ENCODE measurements at regions not wholly inside any gene's neighbourhood (a gene's known extent, or its start where the extent isn't known, plus 50 kb on each side); places are given as distances from the start of the nearest gene placed in this dataset.
"Not testable (repeated sequence)": the region's sequence is repeated elsewhere in the genome, so short reads cannot be mapped to it uniquely, and the experiment has no call there.

DNA sequence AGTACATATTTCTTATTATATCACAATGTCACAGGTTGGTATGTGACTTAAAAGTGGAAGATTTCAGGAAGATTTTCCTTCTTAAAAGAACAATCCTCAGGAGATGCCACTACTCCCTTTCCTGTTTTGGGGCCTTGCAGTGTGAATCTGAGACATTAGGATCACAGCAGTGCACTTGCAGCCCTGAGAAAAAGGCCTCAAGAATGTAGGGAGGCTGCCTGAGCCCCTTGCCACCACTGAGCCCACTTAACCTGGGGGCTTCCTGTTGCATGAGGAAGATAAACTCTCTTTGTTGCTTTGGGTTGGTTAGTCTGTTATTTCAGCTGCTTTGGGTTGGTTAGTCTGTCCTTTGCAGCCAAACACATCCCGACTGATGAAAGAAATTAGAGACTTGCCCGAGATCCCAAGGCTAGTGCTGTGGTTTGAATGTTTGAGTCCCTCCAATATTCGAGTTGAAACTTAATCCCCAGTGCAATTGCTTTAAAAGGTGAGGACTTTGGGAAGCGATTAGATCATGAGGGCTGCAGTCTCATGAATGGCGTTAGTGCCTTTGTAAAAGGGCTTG, 151.3 kb upstream of the SP4 start:
- DNase-seq (ENCODE audit: extremely low spot score, insufficient read length, low read depth) (no peak), FAIRE-seq (no peak)

GRCh38 chr7:21278944-21279343, 148.9 kb upstream of the SP4 start:
- DNase-seq (ENCODE audit: extremely low spot score, insufficient read length, low read depth) (no peak), FAIRE-seq (no peak)

DNA sequence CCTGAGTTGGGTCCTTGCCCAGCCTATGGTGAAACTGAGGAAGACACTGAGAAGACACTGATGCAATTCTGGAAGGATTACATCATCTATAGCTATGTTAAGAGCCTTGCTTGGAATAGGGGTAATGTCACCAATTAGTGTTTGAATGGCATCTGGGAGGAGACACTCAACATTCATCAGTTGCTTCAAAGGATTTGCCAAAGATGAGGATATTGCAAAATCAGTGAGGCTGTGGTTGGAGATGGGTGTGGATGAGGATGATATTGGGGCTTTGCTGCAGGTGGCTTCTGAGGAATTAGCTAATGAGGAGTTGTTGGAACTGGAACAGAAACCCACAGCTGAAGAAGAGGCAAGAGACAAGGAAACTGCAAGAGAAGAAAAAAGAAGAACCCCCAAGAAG, 146.7 kb upstream of the SP4 start:
- FAIRE-seq (no peak), DNase-seq (ENCODE audit: extremely low spot score, insufficient read length, low read depth) (no peak)

DNA sequence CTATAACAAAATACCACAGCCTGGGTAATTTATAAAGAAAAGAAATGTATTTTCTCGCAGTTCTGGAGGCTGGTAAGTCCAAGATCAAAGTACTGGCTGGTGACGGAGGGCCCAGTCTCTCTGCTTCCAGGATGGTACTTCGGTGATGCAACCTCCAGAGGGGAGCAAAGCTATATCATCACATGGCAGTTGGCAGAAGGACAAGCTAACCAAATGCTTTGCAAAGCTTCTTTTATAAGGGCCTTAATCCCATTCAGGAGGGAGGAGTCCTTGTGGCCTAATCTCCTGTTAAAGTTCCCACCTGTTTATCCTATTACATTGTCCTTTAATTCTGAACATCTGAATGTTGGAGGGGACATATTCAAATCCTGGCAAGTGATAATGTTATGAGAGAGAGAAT, 134.1 kb upstream of the SP4 start:
- DNase-seq (ENCODE audit: extremely low spot score, insufficient read length, low read depth) = no peak
- no peak for FAIRE-seq

DNA sequence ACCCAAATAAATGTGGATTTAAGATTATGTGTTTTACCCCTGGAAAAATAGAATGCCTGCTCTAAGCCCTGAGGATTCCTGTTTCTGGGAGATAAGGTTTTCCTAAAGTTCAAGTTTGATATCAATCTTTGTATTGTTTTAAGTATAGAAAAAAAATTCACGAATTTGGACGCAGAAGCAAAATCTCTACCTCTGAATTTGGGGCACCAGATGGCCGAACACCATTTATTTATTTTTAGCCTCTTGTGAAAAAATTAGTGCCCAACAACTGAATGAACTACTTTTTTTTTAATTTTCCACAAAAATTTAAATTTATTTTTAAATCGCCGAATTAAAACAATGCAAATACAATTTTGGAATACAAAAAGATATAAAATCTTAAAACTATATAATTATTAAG, 128.1 kb upstream of the SP4 start:
- DNase-seq (ENCODE audit: extremely low spot score, insufficient read length, low read depth) (no peak), FAIRE-seq (no peak)

GRCh38 chr7:21300692-21301091, 127.2 kb upstream of the SP4 start:
- DNase-seq (ENCODE audit: extremely low spot score, insufficient read length, low read depth) = no peak
- FAIRE-seq = no peak

DNA sequence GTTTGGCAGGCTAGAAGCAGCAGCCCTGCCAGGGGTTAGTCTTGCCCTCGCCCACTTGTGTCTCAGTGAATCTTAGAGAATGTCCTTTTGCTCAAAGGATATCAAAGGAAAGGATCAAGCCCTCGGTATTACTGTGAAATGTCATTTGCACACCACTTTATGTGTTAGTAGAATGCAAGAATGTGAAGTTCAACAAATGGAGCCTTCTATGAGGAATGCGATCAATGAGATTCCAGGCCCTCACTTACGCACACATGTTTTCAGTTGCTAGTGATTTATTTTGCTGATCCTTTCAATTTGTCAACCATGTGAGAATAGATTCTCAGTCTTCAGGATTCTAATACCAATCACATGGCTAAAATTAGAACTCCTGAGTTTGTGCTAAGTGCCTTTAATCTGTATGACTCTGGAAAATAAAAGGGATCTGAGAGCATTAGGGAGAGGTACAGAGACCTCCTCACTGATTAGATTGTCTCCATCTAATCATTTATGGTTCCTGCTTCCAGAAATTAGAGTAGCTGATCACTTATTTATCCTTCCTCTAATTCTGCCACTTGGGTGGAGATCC, 123.0 kb upstream of the SP4 start:
- DNase-seq (ENCODE audit: extremely low spot score, insufficient read length, low read depth) (no peak), FAIRE-seq (no peak)

GRCh38 chr7:21305455-21306235, 122.2 kb upstream of the SP4 start:
- DNase-seq (ENCODE audit: extremely low spot score, insufficient read length, low read depth) (no peak), FAIRE-seq (no peak)

DNA sequence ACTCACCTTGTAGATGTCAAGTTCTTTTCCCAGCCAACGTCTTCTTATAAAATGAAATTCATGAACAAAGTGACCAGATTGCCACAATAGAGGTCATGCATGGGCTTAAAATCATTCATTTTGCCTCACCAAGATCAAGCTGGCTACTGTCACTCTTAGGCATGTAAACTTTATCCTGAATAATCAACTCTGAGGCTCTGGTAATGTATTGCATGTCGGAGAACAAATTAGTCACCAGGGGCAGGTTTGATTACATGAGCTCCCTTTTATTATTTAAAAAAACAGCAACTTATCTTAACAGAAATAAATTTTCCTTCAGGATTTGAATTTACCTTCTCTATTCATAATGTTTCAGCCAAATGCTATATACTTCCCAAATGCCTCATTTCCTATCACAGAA, 112.9 kb upstream of the SP4 start:
- DNase-seq (ENCODE audit: extremely low spot score, insufficient read length, low read depth) (no peak), FAIRE-seq (no peak)

DNA sequence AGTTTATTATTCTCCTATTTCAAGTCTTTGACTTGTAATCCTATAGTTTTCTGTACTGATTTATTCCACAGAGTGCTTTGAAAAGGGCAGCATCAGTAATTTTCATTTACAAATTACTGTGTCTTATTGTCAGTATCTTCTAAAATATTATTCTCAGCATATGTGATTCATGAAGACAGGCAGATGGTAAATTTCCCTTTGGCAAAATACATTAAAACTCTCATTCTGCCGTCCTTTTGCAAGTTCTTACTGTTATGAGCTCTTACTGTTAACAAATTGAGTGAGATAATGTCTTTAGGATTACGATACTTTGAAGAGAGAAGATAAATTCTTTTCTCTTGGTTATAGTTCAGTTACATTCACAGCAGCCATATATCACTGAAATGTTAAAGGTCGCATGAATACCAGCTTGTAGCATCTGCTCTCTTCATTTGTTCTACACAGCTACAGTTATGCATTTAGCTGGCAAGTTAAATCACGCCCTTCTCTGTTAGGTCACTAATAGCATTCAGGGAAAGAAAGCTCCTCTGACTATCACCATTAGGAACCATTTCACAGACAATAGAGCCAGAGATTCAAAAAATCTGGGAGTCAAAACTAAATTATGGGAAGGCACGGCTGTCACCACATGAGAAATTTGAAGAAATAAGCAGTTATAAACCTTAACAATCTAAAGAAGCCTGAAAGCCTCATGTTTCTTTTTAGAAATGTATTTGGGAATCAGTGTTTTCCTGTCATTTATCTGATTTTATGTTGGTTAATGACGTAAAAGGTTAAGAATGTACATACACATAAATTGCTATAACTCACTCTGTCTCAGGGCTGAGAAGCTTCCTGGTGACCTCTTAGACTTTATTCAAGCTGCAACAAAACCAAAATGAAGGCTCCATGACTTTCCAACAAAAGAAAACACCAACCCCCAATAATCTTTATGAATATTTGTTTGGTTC, 109.6 kb upstream of the SP4 start:
- DNase-seq (ENCODE audit: extremely low spot score, insufficient read length, low read depth) = no peak

GRCh38 chr7:21318916-21319270, 109.0 kb upstream of the SP4 start:
- no peak for FAIRE-seq
- no peak for DNase-seq (ENCODE audit: extremely low spot score, insufficient read length, low read depth)

More for the DNA sequence above, 109.6 kb upstream of the SP4 start:
- no peak for FAIRE-seq

DNA sequence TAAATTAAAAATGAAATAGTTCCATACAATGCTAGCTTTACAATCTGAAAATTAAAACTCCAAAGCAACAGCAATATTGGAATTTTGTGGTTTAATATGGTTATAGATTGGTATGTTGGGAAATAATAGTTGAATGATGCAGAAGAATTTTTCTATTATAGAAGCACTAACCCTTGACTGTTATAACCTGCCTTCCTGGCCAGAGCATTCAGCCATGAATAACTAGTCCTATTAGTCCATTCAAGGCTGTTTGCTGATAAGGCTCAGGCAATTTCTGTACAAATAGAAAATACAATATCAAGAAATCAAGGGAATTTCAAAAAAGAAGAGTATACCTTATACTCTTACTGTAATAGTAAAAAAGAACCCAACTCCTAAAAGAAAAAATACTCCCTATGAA, 101.6 kb upstream of the SP4 start:
- DNase-seq (ENCODE audit: extremely low spot score, insufficient read length, low read depth) (no peak), FAIRE-seq (no peak)

- FAIRE-seq (no peak), DNase-seq (ENCODE audit: extremely low spot score, insufficient read length, low read depth) (no peak)
These were observed 101.0 kb upstream of the SP4 start for GRCh38 chr7:21326921-21327320.

- DNase-seq (ENCODE audit: extremely low spot score, insufficient read length, low read depth) = no peak
- FAIRE-seq = no peak
These were observed 100.2 kb upstream of the SP4 start for GRCh38 chr7:21327422-21328409.

DNA sequence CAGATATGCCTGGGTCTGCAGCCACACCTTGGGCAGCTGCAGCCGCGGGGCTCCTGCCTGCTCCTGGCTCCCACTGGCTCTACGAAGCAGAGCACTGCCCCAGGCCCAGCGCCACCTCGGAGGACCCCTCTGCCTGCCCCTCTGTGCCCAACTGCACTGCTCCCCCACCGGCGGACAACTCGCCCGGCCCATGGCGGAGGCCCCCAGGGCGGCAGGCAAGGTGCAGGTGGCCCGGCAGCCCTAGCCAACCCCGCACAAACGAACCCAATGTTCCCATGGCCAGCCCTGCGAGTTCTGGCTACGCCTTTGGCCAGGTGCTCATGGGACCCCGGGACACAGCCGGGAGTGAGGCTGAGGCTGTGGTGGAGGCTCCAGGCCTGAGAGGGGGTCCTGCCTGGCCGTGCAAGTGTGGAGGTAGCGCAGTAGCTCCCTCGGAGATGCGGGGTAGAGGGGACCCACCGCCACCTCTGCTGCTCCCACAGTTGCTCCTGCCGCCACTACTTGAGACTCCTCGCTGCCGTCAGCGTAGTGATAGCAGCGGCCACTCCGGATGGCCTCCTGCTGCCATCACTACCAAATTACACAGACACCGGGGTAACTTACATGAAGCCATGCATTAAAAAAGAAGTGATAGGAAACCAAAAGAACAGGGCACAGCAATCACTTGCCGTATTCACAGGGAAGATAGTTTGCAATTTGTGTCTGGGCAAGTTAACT, 97.3 kb upstream of the SP4 start:
- DNase-seq (ENCODE audit: extremely low spot score, insufficient read length, low read depth) = no peak
- FAIRE-seq = no peak

GRCh38 chr7:21334906-21335305, 93.0 kb upstream of the SP4 start:
- FAIRE-seq = no peak

GRCh38 chr7:21336743-21337142, 91.1 kb upstream of the SP4 start:
- DNase-seq (ENCODE audit: extremely low spot score, insufficient read length, low read depth) = no peak
- FAIRE-seq = no peak

More at GRCh38 chr7:21334906-21335305, 93.0 kb upstream of the SP4 start:
- DNase-seq (ENCODE audit: extremely low spot score, insufficient read length, low read depth) = no peak

DNA sequence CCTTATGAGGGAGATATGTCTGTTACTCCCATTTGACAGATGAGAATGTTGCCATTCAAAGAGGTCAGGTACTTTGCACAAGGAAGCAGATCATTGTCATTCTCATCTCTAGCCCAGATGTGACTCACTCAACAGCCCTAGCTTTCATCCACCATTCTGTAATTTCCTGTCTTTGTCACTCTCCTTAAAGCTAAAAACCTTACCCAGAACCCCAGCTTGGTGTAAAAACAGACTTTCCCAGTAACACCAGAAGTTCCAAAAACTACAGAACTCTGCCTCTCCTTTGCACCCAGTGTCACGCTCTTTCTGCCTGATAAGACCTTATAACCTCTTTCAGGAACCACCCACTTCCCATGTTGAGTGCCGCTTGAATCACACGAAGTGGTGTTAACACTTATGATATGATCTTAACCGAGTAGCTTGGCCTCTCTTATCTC, 89.1 kb upstream of the SP4 start:
- peak; percentile 42 for FAIRE-seq
- DNase-seq (ENCODE audit: extremely low spot score, insufficient read length, low read depth) = no peak

GRCh38 chr7:21344900-21345299, 83.0 kb upstream of the SP4 start:
- FAIRE-seq; DNase-seq (ENCODE audit: extremely low spot score, insufficient read length, low read depth): not testable (repeated sequence)
